ENCODE measurements at regions not wholly inside any gene's neighbourhood (a gene's known extent, or its start where the extent isn't known, plus 50 kb on each side); places are given as distances from the start of the nearest gene placed in this dataset.

DNA sequence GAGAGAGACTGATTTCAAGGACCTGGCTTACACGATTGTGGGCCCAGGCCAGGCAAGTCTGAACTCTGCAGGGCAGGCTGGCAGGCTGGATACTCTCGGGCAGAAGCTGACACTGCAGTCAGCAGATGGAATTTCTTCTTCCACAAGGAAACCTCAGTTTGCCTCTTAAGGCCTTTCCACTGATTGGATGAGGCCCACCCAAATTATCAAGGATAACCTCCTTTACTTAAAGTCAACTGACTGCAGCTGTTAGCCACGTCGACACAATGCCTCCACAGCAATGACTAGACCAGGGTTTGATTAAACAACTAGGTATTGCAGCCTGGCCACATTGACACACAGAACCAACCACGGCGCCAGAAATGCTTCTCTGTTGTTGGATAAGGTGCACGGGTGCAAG lies 130.5 kb downstream of the PSMG1 start:
- no peak for DNase-seq

DNA sequence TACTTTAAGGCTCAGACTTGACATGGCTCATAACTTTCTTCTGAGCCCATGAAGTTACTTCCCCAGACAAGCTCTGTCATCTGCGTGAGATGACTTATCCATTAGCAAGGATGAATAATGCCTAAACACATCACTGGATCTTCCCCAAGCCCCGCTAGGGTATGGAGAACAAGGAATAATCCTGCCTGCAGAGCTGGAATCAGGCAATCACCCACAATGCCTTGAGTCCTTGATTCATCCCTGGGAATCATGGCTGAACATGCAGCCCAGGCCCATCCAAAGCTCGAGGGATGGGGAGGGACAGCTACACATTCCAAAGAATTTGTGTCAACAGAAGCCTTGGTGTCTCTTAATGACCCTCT lies 131.7 kb downstream of the PSMG1 start:
- no peak for DNase-seq

GRCh38 chr21:39050841-39051587 lies 132.2 kb downstream of the PSMG1 start:
- DNase-seq, result no peak

- no peak for DNase-seq
Observed at GRCh38 chr21:39048574-39048973, 134.7 kb downstream of the PSMG1 start.

DNA sequence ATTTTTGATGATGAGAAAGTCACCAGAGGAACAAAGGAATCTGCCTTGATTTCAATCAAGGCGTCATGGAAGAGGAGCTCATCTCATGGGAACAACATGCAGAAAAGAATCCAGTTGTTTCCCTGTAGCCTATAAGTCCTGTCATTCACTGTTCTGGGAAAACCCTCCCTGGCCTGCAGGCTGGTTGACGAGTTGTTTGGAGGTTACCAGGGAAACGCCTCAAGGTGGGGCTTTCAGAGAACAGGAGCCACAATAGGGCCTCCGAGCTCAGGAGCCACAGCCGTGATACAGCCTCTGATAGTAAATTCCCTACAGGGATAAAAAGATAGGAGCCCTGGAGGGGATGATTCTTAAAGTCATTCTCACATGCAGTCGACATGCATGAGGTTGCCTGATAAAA lies 135.2 kb downstream of the PSMG1 start:
- no peak for DNase-seq

DNA sequence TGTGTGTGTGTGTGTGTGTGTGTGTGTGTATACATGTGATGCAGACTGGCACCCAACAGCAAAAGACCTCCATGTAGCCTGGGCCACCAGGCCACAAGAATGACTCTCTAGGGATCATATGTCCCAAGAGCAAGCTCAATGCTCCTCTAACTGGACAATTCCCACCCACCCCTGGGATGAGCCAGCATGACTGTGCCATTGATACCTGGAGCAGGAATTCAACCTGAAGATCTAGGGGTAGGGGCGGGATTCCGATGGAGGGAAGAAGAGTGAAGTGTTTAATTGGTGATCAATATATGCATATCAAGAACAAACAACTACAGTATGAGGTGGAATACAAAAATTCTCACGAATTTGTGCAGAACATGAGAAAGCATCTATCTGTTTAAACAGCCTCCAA lies 136.2 kb downstream of the PSMG1 start:
- no peak for DNase-seq

DNA sequence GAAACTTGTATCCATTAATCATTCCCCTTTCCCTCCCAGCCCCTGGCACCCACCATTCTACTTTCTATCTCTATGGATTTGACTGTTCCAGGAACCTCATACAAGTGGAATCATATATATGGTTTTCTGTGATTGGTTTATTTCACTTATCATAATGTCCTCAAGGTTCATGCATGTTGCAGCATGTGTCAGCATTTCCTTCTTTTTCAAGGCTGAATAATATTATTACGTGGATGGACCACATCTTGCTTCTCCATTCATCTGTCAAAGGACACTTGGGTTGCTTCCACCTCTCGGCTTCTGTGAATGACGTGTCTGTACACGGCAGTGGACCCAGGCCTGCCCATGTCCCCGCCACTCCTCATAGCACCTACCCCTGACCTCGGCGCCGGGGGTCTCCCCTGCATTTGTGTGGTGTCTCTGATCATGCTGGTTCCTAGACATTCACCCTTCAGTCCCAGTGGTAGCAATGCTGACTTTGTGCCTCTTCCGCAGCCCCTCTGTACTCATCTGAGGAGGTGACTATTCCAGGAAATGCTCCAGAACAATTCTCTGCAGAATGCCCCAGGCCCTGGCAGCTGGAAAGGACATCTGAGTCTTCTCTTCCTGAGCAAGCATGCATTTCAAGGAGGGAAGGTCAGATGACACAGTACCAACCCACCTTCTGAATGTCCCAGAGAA lies 136.9 kb downstream of the PSMG1 start:
- DNase-seq, result no peak

DNA sequence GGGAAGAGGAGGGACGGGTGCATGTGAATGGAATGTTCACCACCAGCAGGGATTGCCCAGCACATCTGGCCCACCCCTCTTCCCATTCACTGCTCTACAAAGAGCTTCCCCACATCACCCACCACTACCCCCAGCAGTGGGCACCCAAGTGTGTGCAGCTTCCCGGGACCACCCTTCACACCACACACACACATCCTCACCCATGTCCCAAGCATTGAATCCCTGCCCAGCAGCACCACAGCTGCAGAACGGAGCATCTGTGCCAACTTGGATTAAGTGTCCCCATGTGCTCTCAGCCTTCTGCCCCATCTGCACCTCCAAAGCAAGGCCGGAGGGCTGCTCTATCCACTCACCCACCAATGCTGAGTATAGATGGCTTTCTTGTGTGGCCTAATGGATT lies 141.4 kb downstream of the PSMG1 start:
- no peak for DNase-seq

GRCh38 chr21:39040494-39041110 lies 142.6 kb downstream of the PSMG1 start:
- no peak for DNase-seq

DNA sequence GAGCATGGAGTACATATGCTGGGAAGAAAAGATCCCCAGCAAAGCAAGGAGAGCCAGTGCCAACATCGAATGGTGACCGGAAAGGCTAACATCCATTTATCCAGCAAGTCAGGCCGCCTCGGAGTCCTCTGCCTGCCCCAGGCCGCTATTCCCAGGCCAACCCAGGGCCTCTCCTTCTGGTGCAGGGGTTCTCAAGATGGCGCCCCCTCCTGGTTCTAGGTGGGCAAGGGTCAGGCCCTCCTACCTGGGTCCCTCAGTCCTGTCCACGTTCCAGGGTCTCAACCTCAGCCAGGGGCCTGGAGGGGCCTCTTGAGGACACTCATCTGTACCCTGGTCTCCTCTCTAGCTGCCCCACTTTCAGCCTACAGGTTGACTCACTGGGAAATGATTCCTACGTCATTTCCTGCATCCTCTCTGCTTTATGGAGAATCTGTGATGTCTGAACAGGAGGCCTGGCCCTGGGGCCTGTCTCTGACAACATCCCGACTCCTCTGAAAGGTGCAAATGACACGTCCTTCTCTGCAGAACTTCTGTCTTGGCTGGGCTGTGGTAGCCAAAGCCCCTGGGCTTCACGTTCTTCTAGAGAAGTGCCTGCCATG lies 145.3 kb downstream of the PSMG1 start:
- DNase-seq, result no peak

- no peak for DNase-seq
Observed at GRCh38 chr21:39036581-39036980, 146.7 kb downstream of the PSMG1 start.

DNA sequence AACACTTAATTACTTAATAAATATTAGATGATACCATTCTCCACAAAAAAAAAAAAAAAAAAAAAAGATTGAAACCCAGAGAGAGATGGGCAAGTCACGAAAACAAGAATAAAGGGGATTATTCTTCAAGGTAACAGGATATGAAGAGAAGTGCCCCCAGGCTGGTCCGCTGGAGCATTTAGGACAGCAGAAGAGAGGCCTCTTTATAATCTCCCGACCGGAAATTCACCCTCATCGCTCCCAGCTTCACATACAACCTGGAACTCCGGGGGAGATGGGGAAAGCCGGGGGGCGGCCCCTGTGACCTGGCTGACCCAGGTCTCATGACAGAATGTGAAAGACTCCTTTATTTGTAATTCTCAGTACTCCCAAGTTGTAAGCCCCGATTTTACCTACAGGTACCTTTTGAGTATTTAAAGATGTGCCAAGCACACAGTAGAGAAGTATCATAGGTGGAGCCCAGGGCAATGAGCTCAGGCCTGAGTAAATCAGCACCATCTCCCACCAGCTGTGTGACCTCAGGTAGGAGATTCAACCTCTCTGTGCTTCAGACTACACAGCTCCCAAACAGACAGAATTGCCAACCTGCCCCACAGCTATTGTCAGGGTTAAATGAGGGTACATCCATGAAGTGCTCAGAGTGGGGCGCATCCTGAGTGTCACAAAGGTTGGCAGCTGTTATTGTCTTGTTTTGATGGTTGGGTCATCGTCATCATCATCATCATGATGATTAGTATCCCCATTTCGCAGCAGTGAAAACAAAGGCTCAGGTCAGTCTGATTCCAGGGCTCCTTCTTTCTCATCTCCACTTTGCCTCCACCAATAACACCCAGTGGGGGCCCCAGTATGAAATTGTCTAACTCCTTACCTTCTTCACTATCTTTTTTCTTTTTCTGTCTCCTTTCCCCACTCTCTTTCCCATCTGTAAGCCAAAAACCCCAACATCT lies 148.4 kb downstream of the PSMG1 start:
- no peak for DNase-seq

GRCh38 chr21:39033878-39034589 lies 149.2 kb downstream of the PSMG1 start:
- DNase-seq, result no peak

DNA sequence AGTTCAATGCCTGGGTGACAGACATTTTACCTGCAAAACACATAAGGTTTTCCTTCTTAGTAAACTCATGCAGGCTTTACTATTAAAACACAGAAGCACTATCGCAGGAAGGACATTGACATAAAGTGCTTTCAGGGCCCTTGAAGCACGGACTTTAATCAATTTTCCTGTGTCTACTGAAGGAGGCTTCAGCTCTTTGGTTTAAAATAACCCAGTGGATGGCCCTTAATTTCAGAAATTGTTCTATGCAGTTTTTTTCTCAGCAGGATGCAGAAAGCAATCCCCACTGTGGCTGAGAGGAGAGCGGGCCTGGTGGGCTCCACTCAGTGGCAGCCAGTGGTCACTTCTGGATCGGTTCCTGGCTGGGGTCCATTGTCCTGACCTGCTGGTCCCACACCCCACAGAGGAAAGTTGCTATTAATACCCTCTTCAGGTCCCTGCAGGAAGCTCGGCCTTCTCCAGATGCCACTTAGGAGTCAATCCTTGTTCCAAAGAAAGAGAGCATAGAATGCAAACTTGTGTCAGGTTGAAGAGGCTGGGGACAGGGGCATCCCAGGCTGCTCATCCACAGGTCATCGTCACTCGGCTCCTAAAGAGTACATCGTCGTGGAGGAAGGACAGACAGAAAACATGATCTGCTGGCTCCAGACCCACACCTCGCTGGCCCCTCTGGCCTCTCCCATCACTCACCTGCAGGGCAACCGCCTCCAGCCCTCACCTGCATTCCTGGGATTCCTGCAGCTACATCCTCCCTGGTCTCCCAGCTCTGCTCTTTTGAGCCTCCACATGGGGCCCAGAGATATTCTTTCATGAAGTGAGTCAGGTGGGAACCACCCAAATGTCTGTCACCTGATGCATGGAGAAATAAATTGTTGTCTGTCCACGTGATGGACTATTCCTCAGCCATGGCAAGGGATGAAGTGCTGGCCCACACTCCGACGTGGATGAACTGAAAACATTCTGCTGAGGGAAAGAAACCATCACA lies 153.1 kb downstream of the PSMG1 start:
- no peak for DNase-seq

GRCh38 chr21:39029086-39029755 lies 154.0 kb downstream of the PSMG1 start:
- no peak for DNase-seq

DNA sequence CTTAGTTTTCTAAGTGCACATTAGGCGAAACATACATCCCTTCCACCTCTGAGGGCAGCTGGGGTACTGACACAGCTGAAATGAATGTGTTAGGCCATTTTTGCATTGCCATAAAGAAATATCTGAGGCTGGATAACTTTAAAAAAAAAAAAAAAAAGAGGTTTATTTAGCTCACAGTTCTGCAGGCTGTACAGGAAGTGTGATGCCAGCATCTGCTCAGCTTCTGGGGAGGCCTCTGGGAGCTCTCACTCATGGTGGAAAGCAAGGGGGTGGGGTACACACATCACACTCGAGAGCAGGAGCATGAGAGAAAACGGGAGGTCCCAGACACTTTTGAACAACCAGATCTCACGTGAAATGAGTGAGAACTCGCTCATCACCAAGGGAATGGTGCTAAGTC lies 158.1 kb downstream of the PSMG1 start:
- DNase-seq, result no peak

DNA sequence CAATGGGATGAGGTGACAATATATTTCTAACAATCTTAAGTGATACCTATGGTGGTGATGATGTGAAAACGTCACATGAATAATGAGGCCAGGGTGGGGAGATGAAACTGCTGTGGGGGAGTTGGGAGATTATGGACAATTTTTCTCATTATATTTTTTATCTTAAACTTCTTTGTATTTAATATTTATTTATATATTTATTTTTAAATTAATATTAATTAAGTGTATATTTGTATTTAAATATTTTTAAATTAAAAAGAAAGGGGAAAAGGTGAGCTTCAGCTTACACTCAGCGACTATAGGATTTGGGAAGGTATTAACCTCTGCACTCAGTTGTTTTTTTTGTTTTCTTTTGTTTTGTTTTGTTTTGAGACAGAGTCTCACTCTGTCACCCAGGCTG lies 158.7 kb downstream of the PSMG1 start:
- no peak for DNase-seq

- no peak for DNase-seq
Observed at GRCh38 chr21:39022863-39023693, 160.2 kb downstream of the PSMG1 start.

GRCh38 chr21:39022466-39022862 lies 160.8 kb downstream of the PSMG1 start:
- no peak for DNase-seq
